ENCODE measurements at regions not wholly inside any gene's neighbourhood (a gene's known extent, or its start where the extent isn't known, plus 50 kb on each side); places are given as distances from the start of the nearest gene placed in this dataset.

GRCh38 chr1:80926531-80926930 is 874.2 kb upstream of the ADGRL2 start:
- no peaks in the 10 kb centered on the region for H3K4me1 ChIP-seq (replicated peaks in 1 of 4; ENCODE audit: control insufficient read depth in 3 of 4, insufficient read depth in 4 of 4, low read length in 3 of 4)
- no peak overlapping the region for H2AFZ ChIP-seq (ENCODE audit: low read length)
- H3K79me1 ChIP-seq (ENCODE audit: low read depth, low read length), result no peaks in the 10 kb centered on the region
- H3K4me3 ChIP-seq (ENCODE audit: extremely low read depth in 1 of 4, insufficient read depth in 2 of 4, low read depth in 3 of 4, low read length in 4 of 4), result no peak overlapping the region
- no peak overlapping the region for H2BK120ac ChIP-seq (replicated peaks; ENCODE audit: low read depth, low read length)
- no peak overlapping the region for H2BK20ac ChIP-seq (ENCODE audit: low read length)
- H3K27ac ChIP-seq (ENCODE audit: low read depth, low read length), result no peak overlapping the region
- H3K56ac ChIP-seq (replicated peaks; ENCODE audit: insufficient read length, low read depth, low read length), result no peak overlapping the region
- no peak overlapping the region for H3K4me2 ChIP-seq (ENCODE audit: insufficient read depth in 1 of 2, low read depth in 2 of 2, low read length in 2 of 2)
- no peak overlapping the region for H2BK15ac ChIP-seq (ENCODE audit: low read length)
- no peaks in the 10 kb centered on the region for H3K27me3 ChIP-seq (replicated peaks in 1 of 4; ENCODE audit: control insufficient read depth in 3 of 4, extremely low read depth in 1 of 4, insufficient read depth in 3 of 4, low read length in 3 of 4)
- H2AK5ac ChIP-seq (ENCODE audit: low read depth, low read length), result no peak overlapping the region
- H4K20me1 ChIP-seq (replicated peaks in 1 of 2; ENCODE audit: control insufficient read depth in 1 of 2, insufficient read depth in 2 of 2, low read length in 2 of 2), result no peaks in the 10 kb centered on the region
- no peak overlapping the region for H2BK12ac ChIP-seq (ENCODE audit: low read depth, low read length)
- H3K79me2 ChIP-seq (ENCODE audit: control insufficient read depth in 1 of 2, insufficient read depth in 2 of 2, low read length in 2 of 2), result no peaks in the 10 kb centered on the region
- H2BK5ac ChIP-seq (ENCODE audit: low read depth, low read length), result no peak overlapping the region
- H3K4ac ChIP-seq (replicated peaks; ENCODE audit: insufficient read length, low read depth, low read length), result no peak overlapping the region
- H3K23ac ChIP-seq (ENCODE audit: insufficient read length), result no peak overlapping the region
- no peaks in the 10 kb centered on the region; a peak in 1 of 8 replicates for H3K36me3 ChIP-seq (ENCODE audit: control insufficient read depth in 2 of 4, insufficient read depth in 4 of 4, low read length in 3 of 4)
- POLR2A ChIA-PET (ENCODE audit: partially characterized antibody), result no interaction called here
- no peak overlapping the region for H4K5ac ChIP-seq (ENCODE audit: insufficient read length, low read depth, low read length)
- H3K23me2 ChIP-seq (ENCODE audit: low read depth, low read length), result no peaks in the 10 kb centered on the region
- CTCF ChIA-PET (ENCODE audit: partially characterized antibody), result interaction anchor here (0.8 kb wide), 1 partner anchor 9 kb away, joined by 3 read pairs; no protein-coding TSS in a partner anchor
- no peak for FAIRE-seq
- H3K14ac ChIP-seq (ENCODE audit: insufficient read length), result no peak overlapping the region
- 92% methylated on average over 4 of the region's 4 CpGs; no CpG with 5 or more reads in 1 of the 2 experiments for WGBS, 2 experiments (ENCODE audit: extremely low coverage in 1 of 2, insufficient coverage in 1 of 2, insufficient read length in 1 of 2, insufficient replicate concordance in 2 of 2, low coverage in 1 of 2, low lambda C conversion rate in 2 of 2, missing lambda C conversion rate in 1 of 2)
- no peak overlapping the region for H3K9ac ChIP-seq (replicated peaks in 1 of 4; ENCODE audit: extremely low read depth in 1 of 4, low read depth in 3 of 4, low read length in 3 of 4)
- H4K8ac ChIP-seq (ENCODE audit: extremely low read depth, insufficient read depth, low read length), result no peak overlapping the region
- no peak overlapping the region for H4K91ac ChIP-seq (replicated peaks; ENCODE audit: insufficient read length, low read length)
- no peak for DNase-seq (ENCODE audit: low read depth in 1 of 2, low spot score in 2 of 2)
- no peak overlapping the region for H3K18ac ChIP-seq (ENCODE audit: extremely low read depth, low read length)
- H3K9me3 ChIP-seq (ENCODE audit: insufficient read depth in 2 of 2, low read depth in 1 of 2, low read length in 1 of 2), result peaks cover 3 to 5% of the 10 kb centered on the region in 2 experiments; a peak in 2 of 4 replicates
- TF ChIP-seq GABPA (IDR thresholded peaks at IDR 0.05; ENCODE audit: borderline replicate concordance, insufficient read depth, low read length), result no peak
- TF ChIP-seq MAFK (IDR thresholded peaks at IDR 0.05; ENCODE audit: low read depth, low read length), result no peak
- no peak for TF ChIP-seq YY1 (IDR thresholded peaks at IDR 0.05; ENCODE audit: low read depth, low read length)
- TF ChIP-seq NRF1 (IDR thresholded peaks at IDR 0.05; ENCODE audit: low read depth, low read length), result no peak
- no peak for TF ChIP-seq SRF (IDR thresholded peaks at IDR 0.05; ENCODE audit: low read depth, low read length)
- TF ChIP-seq, protein P1, sequence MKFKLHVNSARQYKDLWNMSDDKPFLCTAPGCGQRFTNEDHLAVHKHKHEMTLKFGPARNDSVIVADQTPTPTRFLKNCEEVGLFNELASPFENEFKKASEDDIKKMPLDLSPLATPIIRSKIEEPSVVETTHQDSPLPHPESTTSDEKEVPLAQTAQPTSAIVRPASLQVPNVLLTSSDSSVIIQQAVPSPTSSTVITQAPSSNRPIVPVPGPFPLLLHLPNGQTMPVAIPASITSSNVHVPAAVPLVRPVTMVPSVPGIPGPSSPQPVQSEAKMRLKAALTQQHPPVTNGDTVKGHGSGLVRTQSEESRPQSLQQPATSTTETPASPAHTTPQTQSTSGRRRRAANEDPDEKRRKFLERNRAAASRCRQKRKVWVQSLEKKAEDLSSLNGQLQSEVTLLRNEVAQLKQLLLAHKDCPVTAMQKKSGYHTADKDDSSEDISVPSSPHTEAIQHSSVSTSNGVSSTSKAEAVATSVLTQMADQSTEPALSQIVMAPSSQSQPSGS (IDR thresholded peaks at IDR 0.05; ENCODE audit: low read length), result no peak
- no peak for TF ChIP-seq SAP30 (IDR thresholded peaks at IDR 0.05; ENCODE audit: insufficient read depth, insufficient replicate concordance, low read length)
- TF ChIP-seq KDM4A (IDR thresholded peaks at IDR 0.05; ENCODE audit: low read depth, low read length, severe bottlenecking), result no peak
- TF ChIP-seq, protein P2, sequence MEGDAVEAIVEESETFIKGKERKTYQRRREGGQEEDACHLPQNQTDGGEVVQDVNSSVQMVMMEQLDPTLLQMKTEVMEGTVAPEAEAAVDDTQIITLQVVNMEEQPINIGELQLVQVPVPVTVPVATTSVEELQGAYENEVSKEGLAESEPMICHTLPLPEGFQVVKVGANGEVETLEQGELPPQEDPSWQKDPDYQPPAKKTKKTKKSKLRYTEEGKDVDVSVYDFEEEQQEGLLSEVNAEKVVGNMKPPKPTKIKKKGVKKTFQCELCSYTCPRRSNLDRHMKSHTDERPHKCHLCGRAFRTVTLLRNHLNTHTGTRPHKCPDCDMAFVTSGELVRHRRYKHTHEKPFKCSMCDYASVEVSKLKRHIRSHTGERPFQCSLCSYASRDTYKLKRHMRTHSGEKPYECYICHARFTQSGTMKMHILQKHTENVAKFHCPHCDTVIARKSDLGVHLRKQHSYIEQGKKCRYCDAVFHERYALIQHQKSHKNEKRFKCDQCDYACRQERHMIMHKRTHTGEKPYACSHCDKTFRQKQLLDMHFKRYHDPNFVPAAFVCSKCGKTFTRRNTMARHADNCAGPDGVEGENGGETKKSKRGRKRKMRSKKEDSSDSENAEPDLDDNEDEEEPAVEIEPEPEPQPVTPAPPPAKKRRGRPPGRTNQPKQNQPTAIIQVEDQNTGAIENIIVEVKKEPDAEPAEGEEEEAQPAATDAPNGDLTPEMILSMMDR (IDR thresholded peaks at IDR 0.05; ENCODE audit: control extremely low read depth in 1 of 3, insufficient read depth in 1 of 3, low read depth in 1 of 3, low read length in 3 of 3), result no peak
- no peak for TF ChIP-seq JUN (IDR thresholded peaks at IDR 0.05; ENCODE audit: low read depth, low read length)

All from H1 (cell line).